ENCODE measurements at regions not wholly inside any gene's neighbourhood (a gene's known extent, or its start where the extent isn't known, plus 50 kb on each side); places are given as distances from the start of the nearest gene placed in this dataset.
"Not testable (repeated sequence)": the region's sequence is repeated elsewhere in the genome, so short reads cannot be mapped to it uniquely, and the experiment has no call there.

- not testable (repeated sequence) for H3K4me3 ChIP-seq (ENCODE audit: low read depth, low read length); DNase-seq (ENCODE audit: low read depth); H3K27me3 ChIP-seq (ENCODE audit: control insufficient read depth, insufficient read depth, low read length); H3K36me3 ChIP-seq (ENCODE audit: control insufficient read depth, insufficient read depth, low read length)
These were observed 471.9 kb downstream of the FOXD4L5 start for GRCh38 chr9:64813072-64813471.

DNA sequence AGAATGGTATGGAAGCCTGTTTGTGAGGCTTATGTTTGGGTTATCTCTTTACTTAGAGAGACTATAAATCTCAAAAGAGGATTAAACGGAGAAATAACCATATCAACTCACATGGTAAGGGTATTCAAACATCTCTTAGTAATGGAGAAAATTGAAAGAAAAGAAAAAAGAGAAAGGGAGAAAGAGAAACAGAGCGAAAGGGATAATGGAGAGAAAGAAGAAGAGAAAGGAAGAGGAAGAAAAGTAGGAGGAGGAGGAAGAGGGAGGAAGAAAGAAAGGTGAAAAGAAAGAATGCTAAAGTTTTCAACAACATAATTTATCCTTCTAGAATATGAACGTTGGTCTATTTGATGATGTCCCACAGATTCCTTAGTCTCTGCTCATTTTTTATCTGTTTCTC is 506.3 kb downstream of the FOXD4L5 start:
- not testable (repeated sequence) for H3K4me3 ChIP-seq (ENCODE audit: low read depth, low read length); DNase-seq (ENCODE audit: low read depth); H3K36me3 ChIP-seq (ENCODE audit: control insufficient read depth, insufficient read depth, low read length); H3K27me3 ChIP-seq (ENCODE audit: control insufficient read depth, insufficient read depth, low read length)

- not testable (repeated sequence) for H3K27me3 ChIP-seq (ENCODE audit: control insufficient read depth, insufficient read depth, low read length); H3K36me3 ChIP-seq (ENCODE audit: control insufficient read depth, insufficient read depth, low read length); DNase-seq (ENCODE audit: low read depth); H3K4me3 ChIP-seq (ENCODE audit: low read depth, low read length)
These were observed 508.7 kb downstream of the FOXD4L5 start for GRCh38 chr9:64776269-64776668.

GRCh38 chr9:64774813-64775793 is 509.9 kb downstream of the FOXD4L5 start:
- DNase-seq (ENCODE audit: low read depth); H3K27me3 ChIP-seq (ENCODE audit: control insufficient read depth, insufficient read depth, low read length); H3K36me3 ChIP-seq (ENCODE audit: control insufficient read depth, insufficient read depth, low read length): not testable (repeated sequence)
- H3K4me3 ChIP-seq (ENCODE audit: low read depth, low read length) = peak overlapping the region; percentile 43

- H3K27me3 ChIP-seq (ENCODE audit: control insufficient read depth, insufficient read depth, low read length); H3K36me3 ChIP-seq (ENCODE audit: control insufficient read depth, insufficient read depth, low read length); DNase-seq (ENCODE audit: low read depth): not testable (repeated sequence)
- H3K4me3 ChIP-seq (ENCODE audit: low read depth, low read length) = peak overlapping the region; percentile 43
These were observed 510.8 kb downstream of the FOXD4L5 start for GRCh38 chr9:64774004-64774812.

DNA sequence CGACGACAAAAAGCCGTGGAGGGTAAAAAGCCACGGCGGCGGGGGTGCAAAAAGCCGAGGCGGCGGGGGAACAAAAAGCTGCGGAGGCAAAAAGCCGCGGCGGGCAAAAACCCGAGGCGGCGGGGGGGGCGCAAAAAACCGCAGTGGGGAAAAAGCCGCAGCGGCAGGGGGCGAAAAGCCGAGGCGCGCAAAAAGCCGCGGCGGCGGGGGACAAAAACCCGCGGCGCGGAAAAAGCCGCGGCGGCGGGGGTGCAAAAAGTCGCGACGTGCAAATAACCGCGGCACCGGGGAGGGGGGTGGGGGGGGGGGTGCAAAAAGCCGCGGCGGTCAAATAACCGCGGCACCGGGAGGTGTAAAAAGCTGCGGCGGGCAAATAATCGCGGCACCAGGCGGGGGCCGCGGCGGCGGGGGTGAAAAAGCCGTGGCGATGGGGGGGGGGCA is 511.5 kb downstream of the FOXD4L5 start:
- Histone ChIP-seq H3K36me3 (ENCODE audit: control insufficient read depth, insufficient read depth, low read length) (no peaks in the 10 kb centered on the region), H3K27me3 (ENCODE audit: control insufficient read depth, insufficient read depth, low read length) (no peaks in the 10 kb centered on the region), H3K4me3 (ENCODE audit: low read depth, low read length) (peak overlapping the region; percentile 43)
- TF ChIP-seq, protein P1, sequence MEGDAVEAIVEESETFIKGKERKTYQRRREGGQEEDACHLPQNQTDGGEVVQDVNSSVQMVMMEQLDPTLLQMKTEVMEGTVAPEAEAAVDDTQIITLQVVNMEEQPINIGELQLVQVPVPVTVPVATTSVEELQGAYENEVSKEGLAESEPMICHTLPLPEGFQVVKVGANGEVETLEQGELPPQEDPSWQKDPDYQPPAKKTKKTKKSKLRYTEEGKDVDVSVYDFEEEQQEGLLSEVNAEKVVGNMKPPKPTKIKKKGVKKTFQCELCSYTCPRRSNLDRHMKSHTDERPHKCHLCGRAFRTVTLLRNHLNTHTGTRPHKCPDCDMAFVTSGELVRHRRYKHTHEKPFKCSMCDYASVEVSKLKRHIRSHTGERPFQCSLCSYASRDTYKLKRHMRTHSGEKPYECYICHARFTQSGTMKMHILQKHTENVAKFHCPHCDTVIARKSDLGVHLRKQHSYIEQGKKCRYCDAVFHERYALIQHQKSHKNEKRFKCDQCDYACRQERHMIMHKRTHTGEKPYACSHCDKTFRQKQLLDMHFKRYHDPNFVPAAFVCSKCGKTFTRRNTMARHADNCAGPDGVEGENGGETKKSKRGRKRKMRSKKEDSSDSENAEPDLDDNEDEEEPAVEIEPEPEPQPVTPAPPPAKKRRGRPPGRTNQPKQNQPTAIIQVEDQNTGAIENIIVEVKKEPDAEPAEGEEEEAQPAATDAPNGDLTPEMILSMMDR (IDR thresholded peaks at IDR 0.05; ENCODE audit: insufficient read depth, low read length, poor library complexity, severe bottlenecking) = no peak
- no peak for DNase-seq (ENCODE audit: low read depth)

GRCh38 chr9:64772751-64773331 is 512.2 kb downstream of the FOXD4L5 start:
- H3K36me3 ChIP-seq (ENCODE audit: control insufficient read depth, insufficient read depth, low read length); DNase-seq (ENCODE audit: low read depth); H3K27me3 ChIP-seq (ENCODE audit: control insufficient read depth, insufficient read depth, low read length): not testable (repeated sequence)
- H3K4me3 ChIP-seq (ENCODE audit: low read depth, low read length) = peak overlapping the region; percentile 43

DNA sequence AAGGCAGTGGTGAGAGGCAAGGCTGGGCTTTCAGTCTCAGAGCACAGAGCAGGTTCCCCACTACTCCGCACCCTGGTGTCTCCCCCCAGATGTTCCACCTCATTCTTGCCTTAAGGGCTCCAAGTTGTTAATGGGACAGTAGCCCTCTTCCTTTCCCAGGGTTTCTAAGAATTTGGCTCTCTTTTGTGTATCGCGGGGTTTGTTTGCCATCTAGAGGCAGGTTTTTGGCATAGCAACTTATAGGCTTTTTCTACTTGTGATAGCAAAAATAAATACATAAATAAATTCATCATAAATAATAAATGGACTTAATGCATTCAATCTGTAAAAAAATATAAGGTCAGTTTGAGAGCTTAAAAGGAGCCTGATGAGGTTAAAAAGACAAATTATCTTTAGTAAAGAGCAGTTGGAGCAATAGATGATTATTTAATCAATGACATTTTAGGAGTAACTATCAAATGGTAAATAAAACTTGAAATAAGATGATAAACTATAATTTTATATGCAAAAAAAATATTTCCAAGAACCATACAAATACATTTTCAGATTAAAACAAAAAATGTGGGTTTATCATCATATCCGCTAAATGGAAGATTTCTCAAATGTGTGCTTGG is 512.8 kb downstream of the FOXD4L5 start:
- not testable (repeated sequence) for H3K4me3 ChIP-seq (ENCODE audit: low read depth, low read length); H3K36me3 ChIP-seq (ENCODE audit: control insufficient read depth, insufficient read depth, low read length); H3K27me3 ChIP-seq (ENCODE audit: control insufficient read depth, insufficient read depth, low read length); DNase-seq (ENCODE audit: low read depth)

Data from kidney epithelial cell (primary cell).